Activated T-helper 2 cell treated with anti-CD3 and anti-CD28 coated beads, Interferon-gamma antibody, Interleukin-2, Interleukin-4, amounts not matched to agents 10 μg/mL and 5 μg/mL and 100 μg/mL, durations not matched to agents 14 hours and 24 hours and 36 hours (primary cell): ENCODE measurements at regions not wholly inside any gene's neighbourhood (a gene's known extent, or its start where the extent isn't known, plus 50 kb on each side); places are given as distances from the start of the nearest gene placed in this dataset.

Experiments
- DNase-seq: peaks from one replicate; pipeline ENCODE4 v3.0.0; 2021; ENCODE audit warnings: low spot score
- H3K27ac Mint-ChIP-seq: one replicate; pipeline ENCODE4 v1.8.0; 2021; ENCODE audit warnings: mixed read lengths
- H3K27me3 Mint-ChIP-seq: one replicate; pipeline ENCODE4 v1.8.0; 2021; ENCODE audit warnings: low read depth, mixed read lengths
- H3K36me3 Mint-ChIP-seq: one replicate; pipeline ENCODE4 v1.8.0; 2021; ENCODE audit warnings: low read depth, mixed read lengths
- H3K4me1 Mint-ChIP-seq: one replicate; pipeline ENCODE4 v1.8.0; 2021; ENCODE audit warnings: low read depth, mixed read lengths
- H3K4me3 Mint-ChIP-seq: one replicate; pipeline ENCODE4 v1.8.0; 2021; ENCODE audit warnings: low read depth, mild to moderate bottlenecking, moderate library complexity, mixed read lengths
- H3K9me3 Mint-ChIP-seq: one replicate; pipeline ENCODE4 v1.8.0; 2021; ENCODE audit warnings: mixed read lengths
- intact Hi-C: fragments of 100-400 bp; cut with micrococcal nuclease; formaldehyde crosslinking; loops from one replicate; pipeline ENCODE4 v1.15.1; 2023

- Mint-ChIP-seq H3K27me3 (peaks cover 5% of the 10 kb centered on the region), H3K27ac (no peak overlapping the region), H3K36me3 (no peaks in the 10 kb centered on the region), H3K9me3 (peaks cover 7% of the 10 kb centered on the region), H3K4me1 (no peaks in the 10 kb centered on the region), H3K4me3 (no peak overlapping the region)
- no peak for DNase-seq
- intact Hi-C loops, result no loop called here
These were observed 288.9 kb upstream of the CCDC196 start for GRCh38 chr14:66197276-66197675.

- intact Hi-C loops, result no loop called here
- Mint-ChIP-seq H3K27me3 (no peaks in the 10 kb centered on the region), H3K36me3 (no peaks in the 10 kb centered on the region), H3K4me3 (no peak overlapping the region), H3K4me1 (no peaks in the 10 kb centered on the region), H3K27ac (no peak overlapping the region), H3K9me3 (peaks cover 27% of the 10 kb centered on the region)
- DNase-seq, result no peak
These were observed 279.6 kb upstream of the CCDC196 start for GRCh38 chr14:66206554-66206953.

- no peaks in the 10 kb centered on the region for H3K4me1 Mint-ChIP-seq
- H3K36me3 Mint-ChIP-seq, result no peaks in the 10 kb centered on the region
- no peaks in the 10 kb centered on the region for H3K27me3 Mint-ChIP-seq
- intact Hi-C loops, result no loop called here
- peaks cover 27% of the 10 kb centered on the region for H3K9me3 Mint-ChIP-seq
- H3K27ac Mint-ChIP-seq, result no peak overlapping the region
- no peak overlapping the region for H3K4me3 Mint-ChIP-seq
- no peak for DNase-seq
These were observed 269.4 kb upstream of the CCDC196 start for GRCh38 chr14:66216763-66217162.

- no peaks in the 10 kb centered on the region for H3K4me1 Mint-ChIP-seq
- no peaks in the 10 kb centered on the region for H3K27me3 Mint-ChIP-seq
- DNase-seq, result no peak
- no peak overlapping the region for H3K4me3 Mint-ChIP-seq
- intact Hi-C loops, result no loop called here
- no peaks in the 10 kb centered on the region for H3K36me3 Mint-ChIP-seq
- H3K9me3 Mint-ChIP-seq, result peaks cover 21% of the 10 kb centered on the region
- H3K27ac Mint-ChIP-seq, result no peak overlapping the region
These were observed 266.3 kb upstream of the CCDC196 start for GRCh38 chr14:66219886-66220285.

GRCh38 chr14:66224492-66225178 is 261.5 kb upstream of the CCDC196 start:
- H3K36me3 Mint-ChIP-seq, result peaks cover 3% of the 10 kb centered on the region
- DNase-seq, result no peak
- H3K27me3 Mint-ChIP-seq, result no peaks in the 10 kb centered on the region

GRCh38 chr14:66225337-66225736 is 260.8 kb upstream of the CCDC196 start:
- H3K27me3 Mint-ChIP-seq, result no peaks in the 10 kb centered on the region
- DNase-seq, result no peak
- H3K4me3 Mint-ChIP-seq, result no peak overlapping the region
- H3K36me3 Mint-ChIP-seq, result peaks cover 3% of the 10 kb centered on the region
- H3K4me1 Mint-ChIP-seq, result peaks cover 2% of the 10 kb centered on the region
- peaks cover 18% of the 10 kb centered on the region for H3K9me3 Mint-ChIP-seq
- intact Hi-C loops, result no loop called here
- H3K27ac Mint-ChIP-seq, result no peak overlapping the region

More at GRCh38 chr14:66224492-66225178, 261.5 kb upstream of the CCDC196 start:
- peaks cover 15% of the 10 kb centered on the region for H3K9me3 Mint-ChIP-seq
- H3K4me3 Mint-ChIP-seq, result no peak overlapping the region
- intact Hi-C loops, result no loop called here
- H3K27ac Mint-ChIP-seq, result no peak overlapping the region
- H3K4me1 Mint-ChIP-seq, result peaks cover 2% of the 10 kb centered on the region

GRCh38 chr14:66228267-66228970 is 257.8 kb upstream of the CCDC196 start:
- peaks cover 2% of the 10 kb centered on the region for H3K4me1 Mint-ChIP-seq
- H3K36me3 Mint-ChIP-seq, result peaks cover 3% of the 10 kb centered on the region
- intact Hi-C loops, result no loop called here
- peaks cover 8% of the 10 kb centered on the region for H3K27me3 Mint-ChIP-seq
- DNase-seq, result no peak
- H3K4me3 Mint-ChIP-seq, result no peak overlapping the region
- H3K9me3 Mint-ChIP-seq, result peaks cover 25% of the 10 kb centered on the region
- H3K27ac Mint-ChIP-seq, result no peak overlapping the region

GRCh38 chr14:66231820-66232219 is 254.4 kb upstream of the CCDC196 start:
- Mint-ChIP-seq H3K27me3 (peaks cover 10% of the 10 kb centered on the region), H3K36me3 (peaks cover 3% of the 10 kb centered on the region), H3K27ac (no peak overlapping the region), H3K9me3 (peaks cover 25% of the 10 kb centered on the region), H3K4me3 (no peak overlapping the region), H3K4me1 (peaks cover 2% of the 10 kb centered on the region)
- no peak for DNase-seq
- intact Hi-C loops, result no loop called here

GRCh38 chr14:66233591-66233990 is 252.6 kb upstream of the CCDC196 start:
- Mint-ChIP-seq H3K36me3 (no peaks in the 10 kb centered on the region), H3K4me1 (no peaks in the 10 kb centered on the region), H3K27me3 (peaks cover 10% of the 10 kb centered on the region), H3K4me3 (no peak overlapping the region), H3K9me3 (peaks cover 12% of the 10 kb centered on the region), H3K27ac (no peak overlapping the region)
- no peak for DNase-seq
- intact Hi-C loops, result no loop called here

- H3K27me3 Mint-ChIP-seq, result peaks cover 10% of the 10 kb centered on the region
- no peaks in the 10 kb centered on the region for H3K36me3 Mint-ChIP-seq
- peaks cover 11% of the 10 kb centered on the region for H3K9me3 Mint-ChIP-seq
- no peak overlapping the region for H3K4me3 Mint-ChIP-seq
- H3K4me1 Mint-ChIP-seq, result no peaks in the 10 kb centered on the region
- H3K27ac Mint-ChIP-seq, result no peak overlapping the region
- intact Hi-C loops, result no loop called here
- DNase-seq, result no peak
These were observed 251.8 kb upstream of the CCDC196 start for GRCh38 chr14:66234411-66234810.

- intact Hi-C loops, result no loop called here
- Mint-ChIP-seq H3K9me3 (no peaks in the 10 kb centered on the region), H3K27ac (no peak overlapping the region), H3K27me3 (peaks cover 3% of the 10 kb centered on the region), H3K36me3 (no peaks in the 10 kb centered on the region), H3K4me1 (no peaks in the 10 kb centered on the region), H3K4me3 (no peak overlapping the region)
- DNase-seq, result no peak
These were observed 248.4 kb upstream of the CCDC196 start for GRCh38 chr14:66237741-66238140.

GRCh38 chr14:66238969-66239368 is 247.2 kb upstream of the CCDC196 start:
- Mint-ChIP-seq H3K27ac (no peak overlapping the region), H3K4me3 (no peak overlapping the region), H3K27me3 (peaks cover 2% of the 10 kb centered on the region), H3K36me3 (no peaks in the 10 kb centered on the region), H3K4me1 (no peaks in the 10 kb centered on the region), H3K9me3 (no peaks in the 10 kb centered on the region)
- DNase-seq, result no peak
- intact Hi-C loops, result no loop called here

- no peak overlapping the region for H3K27ac Mint-ChIP-seq
These were observed 246.6 kb upstream of the CCDC196 start for GRCh38 chr14:66239589-66239988.

More at GRCh38 chr14:66239589-66239988, 246.6 kb upstream of the CCDC196 start:
- Mint-ChIP-seq H3K4me3 (no peak overlapping the region), H3K36me3 (no peaks in the 10 kb centered on the region), H3K9me3 (no peaks in the 10 kb centered on the region), H3K4me1 (no peaks in the 10 kb centered on the region), H3K27me3 (peaks cover 2% of the 10 kb centered on the region)
- intact Hi-C loops, result no loop called here
- DNase-seq, result no peak
